H1 (cell line): ENCODE measurements at regions not wholly inside any gene's neighbourhood (a gene's known extent, or its start where the extent isn't known, plus 50 kb on each side); places are given as distances from the start of the nearest gene placed in this dataset.

Source experiments
- CTCF ChIA-PET: fragments of 300-600 bp; sonication (Branson Sonifier 250); formaldehyde crosslinking; loops from one replicate; lab custom pipeline; 2021; ENCODE audit not compliant: partially characterized antibody; lab: Charles Lee
- POLR2A ChIA-PET: fragments of 300-600 bp; sonication (Branson Sonifier 250); formaldehyde crosslinking; loops from one replicate; lab custom pipeline; 2021; ENCODE audit warnings: inconsistent platforms; ENCODE audit not compliant: partially characterized antibody; lab: Charles Lee
- DNase-seq, 2 experiments: peaks; one replicate each; pipeline versions ENCODE4 v3.0.0 to v3.0.0-alpha.2; 2010 to 2022; ENCODE audit warnings: low spot score in 2 of 2, low read depth in 1 of 2, mixed read lengths in 1 of 2
- FAIRE-seq: peaks from 2 replicates; lab custom pipeline; 2011; peaks lifted over from hg19 to GRCh38; lab: Jason Lieb, UNC
- H2AFZ ChIP-seq: 2 replicates; pipeline ENCODE4 v1.8.1; 2012; ENCODE audit warnings: low read length, inconsistent platforms
- H2AK5ac ChIP-seq: 2 replicates; pipeline ENCODE4 v1.6.1; 2013; ENCODE audit warnings: low read depth, low read length
- H2BK120ac ChIP-seq: replicated peaks from 2 replicates; pipeline ENCODE3; 2013; ENCODE audit warnings: low read depth, low read length, inconsistent platforms
- H2BK12ac ChIP-seq: 2 replicates; pipeline ENCODE4 v1.6.1; 2013; ENCODE audit warnings: low read depth, low read length
- H2BK15ac ChIP-seq: 2 replicates; pipeline ENCODE4 v1.6.1; 2013; ENCODE audit warnings: low read length
- H2BK20ac ChIP-seq: 2 replicates; pipeline ENCODE4 v1.6.1; 2013; ENCODE audit warnings: low read length
- H2BK5ac ChIP-seq: 2 replicates; pipeline ENCODE4 v1.6.1; 2013; ENCODE audit warnings: low read depth, low read length
- H3K14ac ChIP-seq: 2 replicates; pipeline ENCODE4 v1.6.1; 2013; ENCODE audit warnings: inconsistent platforms; ENCODE audit not compliant: insufficient read length
- H3K18ac ChIP-seq: 2 replicates; pipeline ENCODE4 v1.6.1; 2013; ENCODE audit warnings: low read length; ENCODE audit errors: extremely low read depth
- H3K23ac ChIP-seq: 2 replicates; pipeline ENCODE4 v1.6.1; 2013; ENCODE audit warnings: inconsistent platforms; ENCODE audit not compliant: insufficient read length
- H3K23me2 ChIP-seq: 2 replicates; pipeline ENCODE4 v1.6.1; 2013; ENCODE audit warnings: low read depth, low read length
- H3K27ac ChIP-seq: 2 replicates; pipeline ENCODE4 v1.6.1; 2011; ENCODE audit warnings: low read depth, low read length, inconsistent platforms
- H3K27me3 ChIP-seq, 4 experiments: replicated peaks in 1 of 4; 1 replicate in 1 of 4; 2 replicates in 3 of 4; pipeline versions ENCODE4 v1.6.1 to v1.8.1; 2011 to 2013; ENCODE audit warnings: low read length in 3 of 4, mild to moderate bottlenecking in 3 of 4, inconsistent platforms in 2 of 4, mixed read lengths in 2 of 4, moderate library complexity in 1 of 4; ENCODE audit not compliant: control insufficient read depth in 3 of 4, insufficient read depth in 3 of 4; ENCODE audit errors: extremely low read depth in 1 of 4
- H3K36me3 ChIP-seq, 4 experiments: 2 replicates each; pipeline versions ENCODE4 v1.6.1 to v1.8.1; 2011 to 2013; ENCODE audit warnings: mild to moderate bottlenecking in 4 of 4, low read length in 3 of 4, moderate library complexity in 2 of 4, control low read depth in 1 of 4, inconsistent platforms in 1 of 4; ENCODE audit not compliant: insufficient read depth in 4 of 4, control insufficient read depth in 2 of 4
- H3K4ac ChIP-seq: replicated peaks from 2 replicates; pipeline ENCODE3; 2013; ENCODE audit warnings: low read length, low read depth, mixed read lengths, inconsistent platforms; ENCODE audit not compliant: insufficient read length
- H3K4me1 ChIP-seq, 4 experiments: replicated peaks in 1 of 4; 1 replicate in 1 of 4; 2 replicates in 3 of 4; pipeline versions ENCODE4 v1.6.1 to v1.8.1; 2011 to 2013; ENCODE audit warnings: low read length in 3 of 4, inconsistent platforms in 2 of 4, mixed read lengths in 1 of 4; ENCODE audit not compliant: insufficient read depth in 4 of 4, control insufficient read depth in 3 of 4
- H3K4me2 ChIP-seq, 2 experiments: 2 replicates each; pipeline versions ENCODE4 v1.6.1 to v1.8.1; 2011 to 2013; ENCODE audit warnings: low read depth in 2 of 2, low read length in 2 of 2, control low read depth in 1 of 2, inconsistent platforms in 1 of 2, mild to moderate bottlenecking in 1 of 2; ENCODE audit not compliant: insufficient read depth in 1 of 2
- H3K4me3 ChIP-seq, 4 experiments: fragments of 200-600, 300-600 bp in 1 of 4; sonication (generic), shearing (Covaris generic), sonication (Bioruptor Twin) in 1 of 4; 2 replicates each; pipeline versions ENCODE4 v1.5.1 to v1.8.1; 2011 to 2016; ENCODE audit warnings: low read length in 4 of 4, low read depth in 3 of 4, control low read depth in 2 of 4, inconsistent platforms in 2 of 4, mild to moderate bottlenecking in 2 of 4, mixed read lengths in 1 of 4, moderate library complexity in 1 of 4; ENCODE audit not compliant: insufficient read depth in 2 of 4; ENCODE audit errors: extremely low read depth in 1 of 4
- H3K56ac ChIP-seq: replicated peaks from 2 replicates; pipeline ENCODE3; 2013; ENCODE audit warnings: low read depth, mild to moderate bottlenecking, mixed read lengths, low read length, inconsistent platforms; ENCODE audit not compliant: insufficient read length
- H3K79me1 ChIP-seq: 2 replicates; pipeline ENCODE4 v1.6.1; 2013; ENCODE audit warnings: low read depth, low read length, control low read depth
- H3K79me2 ChIP-seq, 2 experiments: 2 replicates each; pipeline versions ENCODE4 v1.6.1 to v1.8.1; 2012 to 2013; ENCODE audit warnings: low read length in 2 of 2, mild to moderate bottlenecking in 2 of 2, inconsistent platforms in 1 of 2; ENCODE audit not compliant: insufficient read depth in 2 of 2, control insufficient read depth in 1 of 2
- H3K9ac ChIP-seq, 4 experiments: replicated peaks in 1 of 4; 1 replicate in 1 of 4; 2 replicates in 3 of 4; pipeline versions ENCODE4 v1.6.1 to v1.8.1; 2011 to 2013; ENCODE audit warnings: low read depth in 3 of 4, low read length in 3 of 4, control low read depth in 2 of 4, mild to moderate bottlenecking in 2 of 4, moderate library complexity in 2 of 4, inconsistent platforms in 1 of 4; ENCODE audit errors: extremely low read depth in 1 of 4
- H3K9me3 ChIP-seq, 2 experiments: 2 replicates each; pipeline versions ENCODE4 v1.6.1 to v1.8.1; 2012 to 2013; ENCODE audit warnings: mild to moderate bottlenecking in 2 of 2, moderate library complexity in 2 of 2, control low read depth in 1 of 2, inconsistent platforms in 1 of 2, low read depth in 1 of 2, low read length in 1 of 2, mixed read lengths in 1 of 2; ENCODE audit not compliant: insufficient read depth in 2 of 2
- H4K20me1 ChIP-seq, 2 experiments: replicated peaks in 1 of 2; 2 replicates each; pipeline versions ENCODE3 to v1.8.1; 2011 to 2013; ENCODE audit warnings: inconsistent platforms in 2 of 2, low read length in 2 of 2, mild to moderate bottlenecking in 1 of 2; ENCODE audit not compliant: insufficient read depth in 2 of 2, control insufficient read depth in 1 of 2
- H4K5ac ChIP-seq: 2 replicates; pipeline ENCODE4 v1.6.1; 2013; ENCODE audit warnings: low read length, low read depth, mixed read lengths, inconsistent platforms; ENCODE audit not compliant: insufficient read length
- H4K8ac ChIP-seq: 2 replicates; pipeline ENCODE4 v1.8.0; 2013; ENCODE audit warnings: mild to moderate bottlenecking, moderate library complexity, low read length, inconsistent platforms; ENCODE audit not compliant: insufficient read depth; ENCODE audit errors: extremely low read depth
- H4K91ac ChIP-seq: replicated peaks from 2 replicates; pipeline ENCODE3; 2013; ENCODE audit warnings: low read length, mixed read lengths, inconsistent platforms; ENCODE audit not compliant: insufficient read length
- ATF2 ChIP-seq: IDR thresholded peaks from 2 replicates; pipeline ENCODE4 v1.6.1; 2012; ENCODE audit warnings: low read length, inconsistent platforms
- CBX5 ChIP-seq: fragments of 300-800, 300-1000 bp; sonication (generic); IDR thresholded peaks from 2 replicates; pipeline ENCODE4 v1.7.1; 2016; ENCODE audit warnings: antibody characterized with exemption, low read length, low read depth
- CHD2 ChIP-seq: IDR thresholded peaks from 2 replicates; pipeline ENCODE4 v1.6.1; 2012; ENCODE audit warnings: low read length, improper control_type of control experiment
- CTBP2 ChIP-seq: IDR thresholded peaks from 2 replicates; pipeline ENCODE4 v1.7.0; 2011; ENCODE audit warnings: borderline replicate concordance, mild to moderate bottlenecking, moderate library complexity, mixed read lengths, low read length; ENCODE audit not compliant: insufficient read depth, insufficient read length
- HDAC6 ChIP-seq: IDR thresholded peaks from one replicate; pipeline ENCODE4 v1.7.1; 2012; ENCODE audit warnings: low read depth, mild to moderate bottlenecking, inconsistent platforms, low read length, moderate library complexity
- KDM5A ChIP-seq: fragments of 200-600 bp; IDR thresholded peaks from 2 replicates; pipeline ENCODE4 v1.7.1; 2012; ENCODE audit warnings: mild to moderate bottlenecking, low read length, inconsistent platforms, mixed read lengths
- MAFK ChIP-seq: IDR thresholded peaks from 2 replicates; pipeline ENCODE4 v1.6.1; 2012; ENCODE audit warnings: low read depth, mild to moderate bottlenecking, improper control_type of control experiment, low read length
- RBBP5 ChIP-seq: IDR thresholded peaks from 2 replicates; pipeline ENCODE4 v1.7.1; 2012; ENCODE audit warnings: low read depth, mild to moderate bottlenecking, inconsistent platforms, low read length, moderate library complexity, borderline replicate concordance
- SAP30 ChIP-seq: fragments of 300-600 bp; sonication (generic); IDR thresholded peaks from 2 replicates; pipeline ENCODE4 v1.7.1; 2012; ENCODE audit warnings: low read length, moderate library complexity, mild to moderate bottlenecking, inconsistent platforms; ENCODE audit not compliant: insufficient read depth, insufficient replicate concordance
- SP1 ChIP-seq: IDR thresholded peaks from 2 replicates; pipeline ENCODE4 v1.6.1; 2011; ENCODE audit warnings: low read depth, low read length
- SUZ12 ChIP-seq: fragments of 200-600 bp; sonication (generic); IDR thresholded peaks from 2 replicates; pipeline ENCODE4 v1.6.1; 2012; ENCODE audit warnings: mild to moderate bottlenecking, inconsistent platforms, low read length, moderate library complexity, mixed read lengths
- TAF1 ChIP-seq: IDR thresholded peaks from 2 replicates; pipeline ENCODE4 v1.6.1; 2011; ENCODE audit warnings: mild to moderate bottlenecking, low read depth, low read length
- WGBS, 2 experiments: shearing (Covaris generic) in 1 of 2; methylation state at CpG; one replicate each; pipeline versions ENCODE4 v1.1.6 to v1.1.7; 2013 to 2015; ENCODE audit warnings: low lambda C conversion rate in 2 of 2, mixed read lengths in 2 of 2, inconsistent platforms in 1 of 2, low coverage in 1 of 2, missing lambda C conversion rate in 1 of 2; ENCODE audit not compliant: insufficient replicate concordance in 2 of 2, insufficient coverage in 1 of 2, insufficient read length in 1 of 2; ENCODE audit errors: extremely low coverage in 1 of 2, missing lambda C conversion rate in 1 of 2; 5-methylcytosine and 5-hydroxymethylcytosine counted together

- Histone ChIP-seq H2AK5ac (no peak overlapping the region), H3K4me3 (no peak overlapping the region), H3K18ac (no peak overlapping the region), H3K56ac (no peak overlapping the region), H4K20me1 (no peaks in the 10 kb centered on the region), H3K14ac (no peak overlapping the region), H2BK15ac (no peak overlapping the region), H2BK120ac (no peak overlapping the region), H2BK20ac (no peak overlapping the region), H3K23me2 (no peaks in the 10 kb centered on the region), H2BK12ac (no peak overlapping the region), H3K79me1 (no peaks in the 10 kb centered on the region), H4K5ac (no peak overlapping the region), H2BK5ac (no peak overlapping the region), H3K4me1 (no peaks in the 10 kb centered on the region), H3K9ac (no peak overlapping the region), H3K9me3 (no peaks in the 10 kb centered on the region), H3K27ac (no peak overlapping the region), H3K27me3 (no peaks in the 10 kb centered on the region), H3K4ac (no peak overlapping the region), H3K79me2 (no peaks in the 10 kb centered on the region), H2AFZ (no peak overlapping the region), H3K4me2 (no peak overlapping the region), H3K23ac (no peak overlapping the region), H4K91ac (no peak overlapping the region), H4K8ac (no peak overlapping the region), H3K36me3 (no peaks in the 10 kb centered on the region)
- POLR2A ChIA-PET = no interaction called here
- CTCF ChIA-PET = no interaction called here
- no peak for FAIRE-seq
- no peak for DNase-seq
- TF ChIP-seq SAP30 (no peak), CTBP2 (no peak), HDAC6 (no peak), MAFK (no peak), KDM5A (no peak), SUZ12 (no peak), CBX5 (no peak), TAF1 (no peak), ATF2 (no peak), RBBP5 (no peak), SP1 (no peak), CHD2 (no peak)
- 89 to 100% methylated on average over 1 to 4 of the region's 4 CpGs for WGBS, 2 experiments
Measured at GRCh38 chr10:3996697-3997096, 211.7 kb upstream of the KLF6 start.
